Thyroid gland (tissue), 4 donors: ENCODE measurements at regions not wholly inside any gene's neighbourhood (a gene's known extent, or its start where the extent isn't known, plus 50 kb on each side); places are given as distances from the start of the nearest gene placed in this dataset.
"Not testable (repeated sequence)": the region's sequence is repeated elsewhere in the genome, so short reads cannot be mapped to it uniquely, and the experiment has no call there.

Experiments
- POLR2A ChIP-seq, 2 donors: fragments of 450-650 bp; IDR thresholded peaks; one replicate each; pipeline ENCODE4 v1.6.1; 2017; ENCODE audit warnings: antibody characterized with exemption in 2 of 2, mild to moderate bottlenecking in 2 of 2, moderate library complexity in 1 of 2
- TF ChIP-seq, protein P1 (sequence below), 6 experiments: fragments of 200-600 bp in 3 of 6; fragments of 450-650 bp in 3 of 6; sonication (generic) in 3 of 6; IDR thresholded peaks; one replicate each; pipeline ENCODE4 v1.5.1; 2016 to 2019; ENCODE audit warnings: antibody characterized with exemption in 6 of 6, mild to moderate bottlenecking in 2 of 6, inconsistent platforms in 1 of 6, moderate library complexity in 1 of 6

DNA sequence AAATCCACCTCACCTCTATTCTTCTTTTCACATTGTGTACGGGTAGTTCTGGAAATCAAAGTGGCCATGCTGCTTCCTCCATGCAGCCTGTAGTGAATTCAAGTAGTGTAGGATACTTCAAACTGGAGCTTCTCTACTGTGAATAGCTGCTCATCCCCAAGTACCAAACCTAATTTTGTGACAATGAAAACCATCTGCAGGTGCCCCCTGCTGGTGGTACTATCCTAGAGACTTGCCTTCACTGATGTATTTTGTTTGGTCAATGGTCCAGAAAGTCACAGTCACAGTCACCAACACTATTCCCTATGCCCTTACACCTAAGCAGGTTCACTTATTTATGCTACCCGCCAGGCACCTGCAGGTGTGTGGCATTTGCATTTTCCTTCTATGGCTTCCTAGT is 170.0 kb upstream of the NBPF19 start:
- TF ChIP-seq, protein P1, sequence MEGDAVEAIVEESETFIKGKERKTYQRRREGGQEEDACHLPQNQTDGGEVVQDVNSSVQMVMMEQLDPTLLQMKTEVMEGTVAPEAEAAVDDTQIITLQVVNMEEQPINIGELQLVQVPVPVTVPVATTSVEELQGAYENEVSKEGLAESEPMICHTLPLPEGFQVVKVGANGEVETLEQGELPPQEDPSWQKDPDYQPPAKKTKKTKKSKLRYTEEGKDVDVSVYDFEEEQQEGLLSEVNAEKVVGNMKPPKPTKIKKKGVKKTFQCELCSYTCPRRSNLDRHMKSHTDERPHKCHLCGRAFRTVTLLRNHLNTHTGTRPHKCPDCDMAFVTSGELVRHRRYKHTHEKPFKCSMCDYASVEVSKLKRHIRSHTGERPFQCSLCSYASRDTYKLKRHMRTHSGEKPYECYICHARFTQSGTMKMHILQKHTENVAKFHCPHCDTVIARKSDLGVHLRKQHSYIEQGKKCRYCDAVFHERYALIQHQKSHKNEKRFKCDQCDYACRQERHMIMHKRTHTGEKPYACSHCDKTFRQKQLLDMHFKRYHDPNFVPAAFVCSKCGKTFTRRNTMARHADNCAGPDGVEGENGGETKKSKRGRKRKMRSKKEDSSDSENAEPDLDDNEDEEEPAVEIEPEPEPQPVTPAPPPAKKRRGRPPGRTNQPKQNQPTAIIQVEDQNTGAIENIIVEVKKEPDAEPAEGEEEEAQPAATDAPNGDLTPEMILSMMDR (IDR thresholded peaks at IDR 0.05): not testable (repeated sequence)
- not testable (repeated sequence) for TF ChIP-seq POLR2A (IDR thresholded peaks at IDR 0.05)
